T-helper 2 cell treated with Interferon-gamma antibody and Interleukin-4, amounts not matched to agents 5 μg/mL and 100 μg/mL, for 36 hours (primary cell): ENCODE measurements at regions not wholly inside any gene's neighbourhood (a gene's known extent, or its start where the extent isn't known, plus 50 kb on each side); places are given as distances from the start of the nearest gene placed in this dataset.
"Not testable (repeated sequence)": the region's sequence is repeated elsewhere in the genome, so short reads cannot be mapped to it uniquely, and the experiment has no call there.

ENCODE experiments used
- DNase-seq: peaks from one replicate; pipeline ENCODE4 v3.0.0; 2021; ENCODE audit warnings: low spot score
- H3K27ac Mint-ChIP-seq: one replicate; pipeline ENCODE4 v1.8.0; 2021; ENCODE audit warnings: mild to moderate bottlenecking, mixed read lengths
- H3K27me3 Mint-ChIP-seq: one replicate; pipeline ENCODE4 v1.8.0; 2021; ENCODE audit warnings: low read depth, mixed read lengths
- H3K36me3 Mint-ChIP-seq: one replicate; pipeline ENCODE4 v1.8.0; 2021; ENCODE audit warnings: low read depth, mixed read lengths
- H3K4me1 Mint-ChIP-seq: one replicate; pipeline ENCODE4 v1.8.0; 2021; ENCODE audit warnings: low read depth, mixed read lengths
- H3K4me3 Mint-ChIP-seq: one replicate; pipeline ENCODE4 v1.8.0; 2022; ENCODE audit warnings: mild to moderate bottlenecking, moderate library complexity, mixed read lengths
- H3K9me3 Mint-ChIP-seq: one replicate; pipeline ENCODE4 v1.8.0; 2021; ENCODE audit warnings: mixed read lengths

GRCh38 chr6:82118150-82118562, 129.4 kb downstream of the IBTK start:
- no peak for DNase-seq
- no peaks in the 10 kb centered on the region for H3K27me3 Mint-ChIP-seq
- no peaks in the 10 kb centered on the region for H3K9me3 Mint-ChIP-seq
- no peak overlapping the region for H3K27ac Mint-ChIP-seq
- H3K4me1 Mint-ChIP-seq, result no peaks in the 10 kb centered on the region
- no peaks in the 10 kb centered on the region for H3K36me3 Mint-ChIP-seq
- no peak overlapping the region for H3K4me3 Mint-ChIP-seq

DNA sequence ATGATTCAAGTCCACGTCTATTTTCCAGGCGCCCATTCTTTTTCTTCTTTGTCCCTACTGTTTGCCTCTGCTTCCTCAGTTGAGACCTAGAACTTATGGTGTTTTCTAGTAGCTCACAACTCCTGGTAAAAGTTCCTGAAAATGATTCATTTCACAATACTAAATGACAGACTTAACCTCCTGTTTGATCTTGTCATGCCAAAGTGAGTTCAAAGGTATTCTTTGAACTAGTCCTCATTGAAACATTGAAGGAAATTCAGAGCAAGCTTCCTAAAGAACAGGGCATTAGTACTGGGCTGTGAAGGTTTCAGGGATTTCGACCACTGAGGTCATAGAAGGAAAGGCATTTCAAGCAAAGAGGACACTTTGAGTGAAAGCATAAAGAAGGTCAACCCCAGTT, 132.8 kb downstream of the IBTK start:
- DNase-seq, result no peak
- Mint-ChIP-seq H3K9me3 (no peaks in the 10 kb centered on the region), H3K27ac (no peak overlapping the region), H3K4me1 (no peaks in the 10 kb centered on the region), H3K27me3 (no peaks in the 10 kb centered on the region), H3K36me3 (no peaks in the 10 kb centered on the region), H3K4me3 (no peak overlapping the region)

GRCh38 chr6:82113231-82113630, 134.3 kb downstream of the IBTK start:
- H3K27ac Mint-ChIP-seq, result no peak overlapping the region
- H3K4me3 Mint-ChIP-seq, result no peak overlapping the region
- no peaks in the 10 kb centered on the region for H3K36me3 Mint-ChIP-seq
- DNase-seq, result no peak
- H3K9me3 Mint-ChIP-seq, result no peaks in the 10 kb centered on the region
- no peaks in the 10 kb centered on the region for H3K4me1 Mint-ChIP-seq
- H3K27me3 Mint-ChIP-seq, result no peaks in the 10 kb centered on the region

DNA sequence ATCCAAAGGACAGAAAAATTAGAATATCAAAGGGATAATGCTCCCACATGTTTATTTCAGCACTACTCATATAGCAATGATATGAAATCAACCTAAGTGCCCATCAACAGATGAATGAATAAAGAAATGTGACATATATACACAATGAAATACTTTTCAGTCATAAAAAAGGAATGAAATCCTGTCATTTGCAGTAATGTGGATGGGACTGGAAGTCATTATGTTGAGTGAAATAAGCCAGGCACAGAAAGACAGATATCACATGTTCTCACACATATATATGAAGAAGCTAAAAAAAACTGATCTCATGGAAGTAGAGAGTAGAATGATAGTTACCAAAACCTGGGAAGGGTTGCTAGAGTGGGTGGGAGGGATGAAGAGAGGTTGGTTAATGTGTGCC, 135.7 kb downstream of the IBTK start:
- H3K27ac Mint-ChIP-seq, result no peak overlapping the region
- no peaks in the 10 kb centered on the region for H3K9me3 Mint-ChIP-seq
- H3K4me1 Mint-ChIP-seq, result no peaks in the 10 kb centered on the region
- no peaks in the 10 kb centered on the region for H3K27me3 Mint-ChIP-seq
- no peaks in the 10 kb centered on the region for H3K36me3 Mint-ChIP-seq
- H3K4me3 Mint-ChIP-seq, result no peak overlapping the region
- no peak for DNase-seq

GRCh38 chr6:82111114-82111513, 136.4 kb downstream of the IBTK start:
- Mint-ChIP-seq H3K27me3 (no peaks in the 10 kb centered on the region), H3K4me3 (no peak overlapping the region), H3K9me3 (no peaks in the 10 kb centered on the region), H3K36me3 (no peaks in the 10 kb centered on the region), H3K27ac (no peak overlapping the region), H3K4me1 (no peaks in the 10 kb centered on the region)
- no peak for DNase-seq

DNA sequence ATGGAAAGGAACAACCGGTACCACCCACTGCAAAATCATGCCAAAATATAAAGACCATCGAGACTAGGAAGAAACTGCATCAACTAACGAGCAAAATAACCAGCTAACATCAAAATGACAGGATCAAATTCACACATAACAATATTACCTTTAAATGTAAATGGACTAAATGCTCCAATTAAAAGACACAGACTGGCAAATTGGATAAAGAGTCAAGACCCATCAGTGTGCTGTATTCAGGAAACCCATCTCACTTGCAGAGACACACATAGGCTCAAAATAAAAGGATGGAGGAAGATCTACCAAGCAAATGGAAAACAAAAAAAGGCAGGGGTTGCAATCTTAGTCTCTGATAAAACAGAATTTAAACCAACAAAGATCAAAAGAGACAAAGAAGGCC, 144.4 kb downstream of the IBTK start:
- DNase-seq, H3K9me3 Mint-ChIP-seq, H3K4me1 Mint-ChIP-seq, H3K27me3 Mint-ChIP-seq, H3K36me3 Mint-ChIP-seq, H3K4me3 Mint-ChIP-seq, H3K27ac Mint-ChIP-seq: not testable (repeated sequence)

DNA sequence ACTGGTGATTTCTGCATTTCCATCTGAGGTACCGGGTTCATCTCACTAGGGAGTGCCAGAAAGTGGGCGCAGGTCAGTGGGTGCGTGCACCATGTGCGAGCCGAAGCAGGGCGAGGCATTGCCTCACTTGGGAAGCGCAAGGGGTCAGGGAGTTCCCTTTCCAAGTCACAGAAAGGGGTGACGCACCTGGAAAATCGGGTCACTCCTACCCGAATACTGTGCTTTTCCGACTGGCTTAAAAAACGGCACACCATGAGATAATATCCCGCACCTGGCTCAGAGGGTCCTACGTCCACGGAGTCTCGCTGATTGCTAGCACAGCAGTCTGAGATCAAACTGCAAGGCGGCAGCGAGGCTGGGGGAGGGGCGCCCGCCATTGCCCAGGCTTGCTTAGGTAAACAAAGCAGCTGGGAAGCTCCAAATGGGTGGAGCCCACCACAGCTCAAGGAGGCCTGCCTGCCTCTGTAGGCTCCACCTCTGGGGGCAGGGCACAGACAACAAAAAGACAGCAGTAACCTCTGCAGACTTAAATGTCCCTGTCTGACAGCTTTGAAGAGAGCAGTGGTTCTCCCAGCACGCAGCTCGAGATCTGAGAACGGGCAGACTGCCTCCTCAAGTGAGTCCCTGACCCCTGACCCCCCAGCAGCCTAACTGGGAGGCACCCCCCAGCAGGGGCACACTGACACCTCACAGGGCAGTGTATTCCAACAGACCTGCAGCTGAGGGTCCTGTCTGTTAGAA, 146.0 kb downstream of the IBTK start:
- H3K36me3 Mint-ChIP-seq, H3K4me3 Mint-ChIP-seq, H3K27me3 Mint-ChIP-seq, H3K4me1 Mint-ChIP-seq, H3K9me3 Mint-ChIP-seq, DNase-seq, H3K27ac Mint-ChIP-seq: not testable (repeated sequence)

- H3K9me3 Mint-ChIP-seq, H3K4me3 Mint-ChIP-seq, H3K4me1 Mint-ChIP-seq, DNase-seq, H3K27ac Mint-ChIP-seq, H3K36me3 Mint-ChIP-seq, H3K27me3 Mint-ChIP-seq: not testable (repeated sequence)
Observed at GRCh38 chr6:82100763-82101162, 146.8 kb downstream of the IBTK start.

DNA sequence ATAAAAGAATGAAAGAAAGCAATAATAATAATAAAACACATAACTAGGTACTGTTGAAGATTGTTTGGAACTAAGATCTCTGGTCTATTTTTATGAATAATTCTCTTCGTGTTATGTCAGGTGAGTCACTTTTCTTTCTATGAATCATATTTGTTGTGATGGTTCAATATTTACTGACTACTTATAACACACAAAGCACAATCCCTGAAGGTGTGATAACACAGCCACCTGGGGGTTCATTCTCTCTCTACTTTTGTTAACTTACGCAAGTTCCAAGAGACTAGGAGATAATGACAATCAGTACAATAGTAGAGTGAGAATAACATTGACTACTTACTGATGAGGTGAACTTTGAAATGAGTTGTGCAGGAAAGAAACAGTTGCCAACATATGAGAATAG, 149.9 kb downstream of the IBTK start:
- no peak overlapping the region for H3K4me3 Mint-ChIP-seq
- no peaks in the 10 kb centered on the region for H3K36me3 Mint-ChIP-seq
- no peaks in the 10 kb centered on the region for H3K4me1 Mint-ChIP-seq
- H3K27me3 Mint-ChIP-seq, result no peaks in the 10 kb centered on the region
- DNase-seq, result no peak
- no peaks in the 10 kb centered on the region for H3K9me3 Mint-ChIP-seq
- H3K27ac Mint-ChIP-seq, result no peak overlapping the region

- H3K9me3 Mint-ChIP-seq, result no peaks in the 10 kb centered on the region
- no peak overlapping the region for H3K27ac Mint-ChIP-seq
- no peaks in the 10 kb centered on the region for H3K27me3 Mint-ChIP-seq
- no peak overlapping the region for H3K4me3 Mint-ChIP-seq
- H3K36me3 Mint-ChIP-seq, result no peaks in the 10 kb centered on the region
- DNase-seq, result no peak
- H3K4me1 Mint-ChIP-seq, result no peaks in the 10 kb centered on the region
Observed at GRCh38 chr6:82095091-82095490, 152.5 kb downstream of the IBTK start.

DNA sequence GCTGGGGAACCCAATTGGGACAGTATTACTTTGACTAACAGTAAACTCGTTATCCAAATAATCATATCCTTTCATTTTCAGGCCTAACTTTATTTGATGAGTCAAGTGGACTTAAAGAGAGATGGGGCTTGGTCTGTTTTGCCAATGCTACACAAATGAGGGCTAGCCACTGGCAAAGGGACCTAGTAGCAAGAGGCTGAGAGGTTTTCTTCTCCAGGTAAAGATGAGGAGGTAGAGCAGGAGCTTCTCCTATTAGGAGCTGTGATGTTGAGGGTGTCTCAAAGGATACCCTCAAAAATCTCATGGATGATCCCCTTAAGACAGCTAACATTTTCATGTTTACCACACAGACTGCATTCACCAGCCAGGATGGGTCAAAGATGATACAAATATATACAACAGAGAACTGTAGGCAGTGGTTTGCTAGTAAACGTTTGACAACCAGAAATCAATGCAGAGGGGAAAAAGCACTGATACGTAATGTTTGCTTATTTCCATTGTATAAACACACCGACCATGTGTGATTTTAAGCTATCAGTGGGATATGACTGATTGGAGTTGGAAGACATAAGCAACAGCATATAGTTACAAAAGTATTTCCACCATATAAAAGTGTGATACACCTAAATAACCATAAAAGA, 153.3 kb downstream of the IBTK start:
- no peak overlapping the region for H3K27ac Mint-ChIP-seq
- H3K4me3 Mint-ChIP-seq, result no peak overlapping the region
- H3K36me3 Mint-ChIP-seq, result no peaks in the 10 kb centered on the region
- H3K27me3 Mint-ChIP-seq, result no peaks in the 10 kb centered on the region
- no peaks in the 10 kb centered on the region for H3K9me3 Mint-ChIP-seq
- DNase-seq, result no peak
- no peaks in the 10 kb centered on the region for H3K4me1 Mint-ChIP-seq

GRCh38 chr6:82088978-82089771, 158.4 kb downstream of the IBTK start:
- Mint-ChIP-seq H3K4me1 (no peaks in the 10 kb centered on the region), H3K9me3 (no peaks in the 10 kb centered on the region), H3K36me3 (no peaks in the 10 kb centered on the region), H3K4me3 (no peak overlapping the region), H3K27me3 (no peaks in the 10 kb centered on the region), H3K27ac (no peak overlapping the region)
- no peak for DNase-seq

DNA sequence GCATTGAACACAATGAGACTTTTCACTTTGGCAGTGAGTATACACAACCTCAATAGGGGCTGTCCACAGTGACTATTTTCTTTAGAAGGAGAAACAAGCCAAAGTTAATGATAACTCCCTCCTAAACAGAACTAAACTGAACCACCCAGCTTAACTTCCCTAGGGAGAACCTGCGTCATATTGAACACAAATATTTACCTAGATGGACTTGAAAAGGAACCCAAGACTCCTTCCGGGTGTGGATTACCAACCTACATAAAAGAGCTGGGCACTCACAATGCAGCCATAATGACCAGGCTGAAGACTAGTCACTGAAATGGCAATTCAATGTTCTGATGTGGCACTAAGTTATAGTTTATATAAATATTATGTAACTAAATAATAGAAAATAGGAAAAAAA, 160.6 kb downstream of the IBTK start:
- Mint-ChIP-seq H3K27ac (no peak overlapping the region), H3K36me3 (no peaks in the 10 kb centered on the region), H3K27me3 (no peaks in the 10 kb centered on the region), H3K4me3 (no peak overlapping the region), H3K4me1 (no peaks in the 10 kb centered on the region), H3K9me3 (no peaks in the 10 kb centered on the region)
- no peak for DNase-seq

DNA sequence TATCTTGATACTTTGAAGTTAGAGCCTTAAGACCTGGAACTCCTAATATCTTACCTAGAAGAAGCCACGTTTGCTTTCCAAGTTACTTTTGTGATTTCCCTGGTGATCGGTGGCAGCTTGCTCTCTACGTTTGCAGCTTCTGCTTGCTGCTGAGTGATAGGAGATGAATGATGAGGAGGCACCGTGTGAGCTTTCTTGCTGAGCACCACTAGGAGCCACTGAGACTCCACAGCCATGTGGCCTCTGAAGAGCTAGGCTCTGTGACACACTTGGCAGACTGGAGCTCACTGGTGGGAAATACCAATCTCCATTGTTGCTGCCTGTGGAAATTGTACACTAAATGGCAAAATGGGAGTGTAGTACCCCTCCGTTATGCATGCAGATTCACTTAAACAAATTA, 161.8 kb downstream of the IBTK start:
- H3K36me3 Mint-ChIP-seq, result no peaks in the 10 kb centered on the region
- no peak overlapping the region for H3K4me3 Mint-ChIP-seq
- no peak for DNase-seq
- no peaks in the 10 kb centered on the region for H3K27me3 Mint-ChIP-seq
- H3K27ac Mint-ChIP-seq, result no peak overlapping the region
- no peaks in the 10 kb centered on the region for H3K9me3 Mint-ChIP-seq
- H3K4me1 Mint-ChIP-seq, result no peaks in the 10 kb centered on the region
